GM12873 (cell line): ENCODE measurements at regions not wholly inside any gene's neighbourhood (a gene's known extent, or its start where the extent isn't known, plus 50 kb on each side); places are given as distances from the start of the nearest gene placed in this dataset.

Source experiments
- TF ChIP-seq, protein P1 (sequence below): IDR thresholded peaks from 2 replicates; pipeline ENCODE4 v1.5.1; 2012; ENCODE audit warnings: low read depth, mild to moderate bottlenecking, moderate library complexity, low read length, control low read depth; ENCODE audit not compliant: insufficient read depth; ENCODE audit errors: missing control alignments

DNA sequence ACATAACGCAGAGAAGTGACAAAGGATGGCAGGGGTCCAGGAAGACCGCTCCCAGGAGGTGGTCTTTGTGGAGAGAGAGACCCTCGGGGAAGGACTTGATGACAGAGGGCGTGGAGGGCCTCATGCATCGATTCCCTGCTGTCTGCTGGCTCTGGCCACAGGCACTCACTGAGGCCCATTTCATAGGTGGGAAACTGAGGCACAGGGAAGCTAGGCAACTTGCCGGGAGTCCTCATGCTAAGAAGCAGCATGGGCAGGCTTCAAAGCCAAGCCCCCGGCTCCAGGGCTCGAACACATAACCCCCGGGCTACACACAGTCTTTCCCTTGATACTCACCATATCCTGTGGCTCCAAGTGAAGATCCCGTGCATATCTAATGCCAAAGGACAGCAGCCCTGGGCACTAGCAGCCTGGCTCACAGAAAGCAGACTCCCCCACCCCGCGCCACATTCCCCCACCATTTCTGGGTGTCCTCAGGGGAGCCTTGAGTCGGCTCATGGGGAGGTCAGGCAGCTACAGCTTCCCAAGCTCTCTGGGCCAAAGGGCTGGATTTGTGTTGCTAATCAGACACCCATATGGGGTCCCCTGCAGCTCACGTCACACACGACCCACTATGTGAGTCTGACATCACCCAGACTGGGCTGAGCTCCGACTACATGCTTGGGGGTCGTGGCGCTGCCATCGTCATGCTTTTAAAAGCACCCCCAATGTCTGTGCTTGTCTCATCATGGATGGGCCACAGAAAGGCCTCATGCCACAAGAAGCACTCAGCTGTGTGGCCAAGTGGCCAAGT lies 130.9 kb upstream of the PMEPA1 start:
- TF ChIP-seq, protein P1, sequence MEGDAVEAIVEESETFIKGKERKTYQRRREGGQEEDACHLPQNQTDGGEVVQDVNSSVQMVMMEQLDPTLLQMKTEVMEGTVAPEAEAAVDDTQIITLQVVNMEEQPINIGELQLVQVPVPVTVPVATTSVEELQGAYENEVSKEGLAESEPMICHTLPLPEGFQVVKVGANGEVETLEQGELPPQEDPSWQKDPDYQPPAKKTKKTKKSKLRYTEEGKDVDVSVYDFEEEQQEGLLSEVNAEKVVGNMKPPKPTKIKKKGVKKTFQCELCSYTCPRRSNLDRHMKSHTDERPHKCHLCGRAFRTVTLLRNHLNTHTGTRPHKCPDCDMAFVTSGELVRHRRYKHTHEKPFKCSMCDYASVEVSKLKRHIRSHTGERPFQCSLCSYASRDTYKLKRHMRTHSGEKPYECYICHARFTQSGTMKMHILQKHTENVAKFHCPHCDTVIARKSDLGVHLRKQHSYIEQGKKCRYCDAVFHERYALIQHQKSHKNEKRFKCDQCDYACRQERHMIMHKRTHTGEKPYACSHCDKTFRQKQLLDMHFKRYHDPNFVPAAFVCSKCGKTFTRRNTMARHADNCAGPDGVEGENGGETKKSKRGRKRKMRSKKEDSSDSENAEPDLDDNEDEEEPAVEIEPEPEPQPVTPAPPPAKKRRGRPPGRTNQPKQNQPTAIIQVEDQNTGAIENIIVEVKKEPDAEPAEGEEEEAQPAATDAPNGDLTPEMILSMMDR: no peak

DNA sequence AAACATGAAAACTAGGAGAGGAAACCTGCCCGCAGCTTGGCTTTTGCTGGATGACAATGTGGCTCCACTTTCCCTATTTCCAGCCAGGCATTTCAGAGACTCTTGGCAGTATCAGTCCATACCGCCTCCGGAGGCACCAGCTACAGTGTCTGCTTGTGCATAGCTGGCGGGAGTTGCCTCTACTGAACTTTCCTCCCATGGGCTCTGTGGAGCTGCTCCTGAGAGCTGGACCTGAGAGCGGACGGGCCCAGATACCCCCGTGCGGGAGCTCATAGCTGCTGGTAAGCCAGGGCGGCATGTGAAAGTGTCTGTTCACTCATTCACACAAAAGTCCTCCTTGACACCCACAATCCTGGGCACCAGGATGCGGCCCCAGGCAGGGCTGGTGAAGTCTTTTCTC lies 130.3 kb upstream of the PMEPA1 start:
- TF ChIP-seq, protein P1: no peak

DNA sequence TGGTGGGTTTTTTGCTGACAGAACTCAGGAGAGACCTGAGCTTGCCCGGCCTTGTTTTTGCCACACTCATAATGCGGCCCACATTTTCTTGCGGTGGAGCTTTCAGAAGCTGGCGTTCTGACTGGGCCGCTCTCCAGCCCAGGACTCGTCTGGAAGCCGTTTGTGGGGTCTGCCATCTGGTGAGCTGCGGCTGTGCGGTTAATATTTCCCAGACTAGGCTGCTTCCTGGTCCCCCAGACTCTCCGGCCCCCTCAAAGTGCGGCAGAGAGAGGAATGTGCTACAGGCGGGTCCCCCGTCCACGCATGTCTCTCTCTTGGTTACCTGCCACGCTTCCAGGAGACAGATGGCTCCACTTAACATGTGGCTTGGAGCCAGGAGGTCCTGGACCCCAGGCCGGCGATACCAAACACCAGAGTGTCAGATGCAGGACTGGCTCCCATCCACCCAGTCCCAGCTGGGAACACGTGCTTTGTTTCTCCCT lies 128.9 kb upstream of the PMEPA1 start:
- TF ChIP-seq, protein P1: no peak

DNA sequence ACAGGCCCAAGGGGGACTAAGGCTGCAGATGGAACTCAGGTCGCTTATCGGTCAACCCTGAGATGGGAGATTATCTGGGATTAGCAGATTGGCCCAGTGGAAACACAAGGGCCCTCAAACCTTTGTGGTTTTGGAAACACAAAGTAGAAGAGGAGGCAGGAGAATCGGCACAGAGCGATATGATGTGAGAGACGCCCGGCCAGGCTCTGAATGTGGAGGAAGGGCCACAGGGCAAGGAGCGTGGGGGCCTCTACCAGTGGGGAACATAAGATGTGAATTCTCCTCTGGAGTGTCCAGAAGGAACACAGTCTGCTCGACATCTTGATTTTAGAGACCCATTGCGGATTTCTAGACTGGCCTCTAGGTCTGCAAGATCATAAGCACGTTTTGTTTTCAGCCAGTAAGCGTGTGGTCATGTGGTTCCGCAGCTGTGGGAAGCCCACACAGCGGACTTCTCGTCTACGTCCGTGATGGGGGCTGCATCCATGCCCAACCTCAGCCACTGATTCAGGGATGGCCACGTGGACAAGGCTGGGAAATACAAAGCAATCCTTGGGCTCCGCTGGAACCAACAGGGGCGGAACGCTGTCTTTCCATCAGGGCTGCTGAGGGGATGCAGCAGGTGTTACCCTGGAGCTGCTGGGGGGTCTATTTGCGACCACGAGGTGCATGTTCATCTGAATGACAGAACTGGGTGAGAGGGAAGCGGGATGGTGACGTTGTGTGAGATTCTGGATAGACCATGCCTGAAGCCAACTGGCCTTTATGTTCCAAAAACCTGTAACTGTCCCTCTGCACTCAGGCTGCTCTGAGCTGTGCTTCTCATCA lies 127.6 kb upstream of the PMEPA1 start:
- TF ChIP-seq, protein P1: no peak

DNA sequence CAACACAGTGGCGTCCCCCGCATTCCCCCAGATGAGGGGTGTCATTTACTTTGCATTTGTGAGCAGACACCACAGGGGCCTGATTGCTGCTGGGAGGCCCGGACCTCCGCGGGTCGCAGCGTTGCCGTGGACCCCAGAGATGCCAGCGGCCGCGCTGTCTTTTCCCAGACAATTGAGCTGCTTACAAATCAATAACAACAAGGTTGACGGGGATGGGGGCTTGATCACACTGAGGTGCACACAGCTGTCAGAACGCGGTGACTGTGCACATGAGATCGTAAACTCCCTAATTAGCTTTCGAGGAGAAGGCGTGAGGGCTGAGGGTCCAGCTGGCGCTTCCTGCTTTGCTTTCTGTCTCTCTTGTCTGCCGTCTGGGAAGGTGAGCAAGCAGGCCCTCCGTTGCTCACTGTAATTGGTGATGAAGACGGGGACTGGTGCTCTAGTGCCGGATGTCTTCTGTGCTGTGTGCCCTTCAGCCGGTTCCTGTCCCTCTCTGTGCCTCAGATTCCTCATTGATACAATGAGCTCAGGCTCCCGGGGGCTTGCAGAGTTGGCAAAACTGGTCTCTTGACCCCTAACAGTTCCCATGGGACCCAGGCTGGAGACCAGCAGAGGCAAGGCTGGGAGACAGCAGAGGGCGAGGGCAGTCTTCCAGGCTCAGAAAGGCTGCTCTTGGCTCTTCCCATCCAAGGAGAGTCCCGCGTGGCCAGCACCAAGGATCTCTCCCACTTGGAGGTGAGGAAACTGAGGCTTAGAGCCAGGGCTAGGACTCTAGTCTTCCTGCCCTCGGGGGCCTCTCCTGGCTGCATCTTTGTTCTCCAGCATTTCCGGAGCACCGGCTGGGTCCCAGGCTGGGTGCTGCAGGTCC lies 126.0 kb upstream of the PMEPA1 start:
- TF ChIP-seq, protein P1: no peak

DNA sequence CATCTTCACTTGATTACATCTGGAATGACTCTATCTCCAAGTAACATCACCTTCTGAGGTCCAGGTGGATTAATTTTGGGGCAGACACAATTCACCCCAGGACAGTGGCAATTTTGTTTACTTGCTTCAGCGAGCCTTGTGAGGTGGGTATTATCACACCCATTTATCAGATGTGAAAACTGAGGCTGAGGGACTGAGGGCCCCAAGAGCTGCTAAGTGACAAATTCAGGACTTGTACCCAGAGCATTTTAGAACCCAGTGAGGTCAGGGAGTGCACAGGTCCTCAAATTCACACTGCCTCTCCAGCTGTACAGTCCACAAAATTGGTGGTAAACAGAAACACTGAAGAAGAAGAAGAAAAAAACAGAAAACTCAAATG lies 125.2 kb upstream of the PMEPA1 start:
- TF ChIP-seq, protein P1: no peak
